Mucosa of gallbladder (tissue), 1 donor: ENCODE measurements at regions not wholly inside any gene's neighbourhood (a gene's known extent, or its start where the extent isn't known, plus 50 kb on each side); places are given as distances from the start of the nearest gene placed in this dataset.
"Not testable (repeated sequence)": the region's sequence is repeated elsewhere in the genome, so short reads cannot be mapped to it uniquely, and the experiment has no call there.

Experiments used
- DNase-seq: peaks from one replicate; pipeline ENCODE4 v3.0.0-alpha.2; 2020; ENCODE audit warnings: low spot score
- donor health status: DM: no; HTN: no; CAD: no.

DNA sequence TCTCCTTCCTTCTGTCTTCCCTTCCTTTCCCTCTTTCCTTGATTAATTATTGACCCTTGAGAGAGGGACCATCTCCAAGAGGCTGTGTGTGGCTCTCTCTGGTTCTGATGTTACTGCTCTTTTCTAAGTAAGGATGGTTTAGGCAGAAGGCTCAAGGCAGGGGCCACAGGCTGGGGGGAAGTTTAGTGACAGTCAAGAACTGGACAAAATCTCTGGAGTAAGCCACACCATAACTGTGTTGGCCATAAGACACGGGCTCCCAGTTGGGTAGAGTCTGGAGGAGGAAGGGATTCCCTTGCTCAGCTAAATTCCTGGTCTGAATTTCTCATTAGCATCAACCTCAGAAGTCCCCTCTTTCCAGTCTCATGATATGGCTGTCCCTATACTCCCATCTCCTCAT lies 74.7 kb downstream of the BUD13 start:
- no peak for DNase-seq

DNA sequence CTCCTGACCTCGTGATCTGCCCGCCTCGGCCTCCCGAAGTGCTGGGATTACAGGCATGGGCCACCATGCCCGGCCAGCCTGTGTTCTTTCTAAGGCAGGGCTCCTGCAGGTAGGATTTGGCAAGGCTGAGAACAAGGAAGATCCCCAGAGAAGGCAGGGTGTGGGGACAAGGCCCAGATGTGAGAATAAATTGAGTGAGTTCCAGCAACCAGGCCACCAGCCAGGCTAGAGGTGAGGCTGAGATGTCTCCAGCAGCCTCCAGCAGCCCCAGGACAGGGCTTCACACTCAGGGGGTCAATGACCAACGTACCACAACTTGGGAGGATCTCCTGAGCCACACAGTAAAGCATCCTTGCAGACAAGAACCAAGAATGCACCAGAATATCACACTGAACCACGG lies 75.1 kb downstream of the BUD13 start:
- no peak for DNase-seq

DNA sequence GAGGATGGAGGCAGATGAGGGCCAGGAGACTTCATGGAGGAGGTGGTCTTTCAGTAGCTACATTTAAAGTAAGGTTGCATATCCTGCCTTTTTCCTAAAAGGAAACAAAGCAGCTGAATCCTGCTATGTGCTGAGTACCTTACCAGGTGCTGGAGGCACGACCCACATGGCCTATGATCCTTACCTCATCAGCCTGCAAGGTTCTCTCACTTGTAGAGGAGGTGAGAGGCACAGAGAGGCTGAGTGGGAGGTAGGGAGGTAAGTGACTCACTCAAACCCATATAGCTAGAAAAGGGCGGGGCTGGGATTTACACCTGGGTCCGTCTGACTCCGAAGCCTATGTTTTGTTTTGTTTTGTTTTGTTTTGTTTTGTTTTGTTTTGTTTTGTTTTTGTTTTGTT lies 75.8 kb downstream of the BUD13 start:
- peak; percentile 1 for DNase-seq

DNA sequence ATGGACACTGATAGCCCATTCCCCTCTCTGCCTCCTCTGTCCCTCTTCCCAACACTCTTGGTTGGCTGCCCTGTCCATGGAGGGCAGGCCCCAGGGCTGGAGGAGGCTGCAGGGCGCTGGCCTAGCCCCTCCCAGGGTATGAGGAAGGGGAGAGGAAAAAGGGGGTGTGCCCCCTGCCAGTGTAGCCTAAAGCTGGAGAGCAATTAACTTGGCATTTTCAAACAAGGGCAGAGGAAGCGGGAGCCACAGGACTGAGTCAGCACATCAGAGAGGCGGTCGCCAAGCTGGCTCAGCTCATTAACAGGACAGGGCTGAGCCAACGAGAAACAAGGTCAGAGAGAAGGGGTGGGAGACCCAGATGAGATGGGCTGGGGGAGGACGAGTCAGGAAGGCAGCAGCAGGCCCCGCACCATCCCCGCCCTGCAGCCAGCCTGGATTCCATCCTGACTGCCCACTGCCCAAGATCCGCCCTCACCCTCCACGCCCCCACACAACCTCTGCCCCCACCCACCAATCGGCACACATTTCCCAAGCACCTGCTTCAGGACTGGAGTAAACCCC lies 76.3 kb downstream of the BUD13 start:
- DNase-seq = no peak

DNA sequence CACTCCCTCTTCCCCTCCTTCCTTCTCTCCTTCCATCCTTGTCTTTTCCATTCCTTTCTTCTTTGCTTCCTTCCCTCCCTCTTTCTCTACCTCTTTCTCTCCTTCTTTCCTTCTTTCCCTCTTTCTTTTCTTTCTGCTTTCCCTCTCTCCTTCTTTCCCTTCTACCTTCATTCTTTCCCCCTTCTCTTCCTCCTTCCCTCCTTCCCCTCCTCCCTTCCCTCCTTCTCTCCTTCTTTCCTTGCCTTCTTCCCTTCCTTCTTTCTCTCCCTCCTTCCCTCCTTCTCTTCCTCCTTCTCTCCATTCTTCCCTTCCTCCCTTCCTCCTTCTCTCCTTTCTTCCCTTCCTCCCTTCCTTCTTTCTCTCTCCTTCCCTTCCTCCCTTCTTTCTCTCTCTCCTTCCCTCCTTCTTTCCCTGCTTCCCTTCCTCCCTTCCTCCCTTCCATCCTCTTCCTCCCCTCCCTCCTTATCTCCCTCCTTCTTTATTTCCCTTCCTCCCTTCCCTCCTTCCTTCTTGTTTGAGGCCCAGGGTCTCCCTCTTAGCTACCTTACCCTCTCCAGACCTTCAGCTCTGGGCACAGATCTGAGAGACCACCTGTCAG lies 77.0 kb downstream of the BUD13 start:
- DNase-seq = no peak

DNA sequence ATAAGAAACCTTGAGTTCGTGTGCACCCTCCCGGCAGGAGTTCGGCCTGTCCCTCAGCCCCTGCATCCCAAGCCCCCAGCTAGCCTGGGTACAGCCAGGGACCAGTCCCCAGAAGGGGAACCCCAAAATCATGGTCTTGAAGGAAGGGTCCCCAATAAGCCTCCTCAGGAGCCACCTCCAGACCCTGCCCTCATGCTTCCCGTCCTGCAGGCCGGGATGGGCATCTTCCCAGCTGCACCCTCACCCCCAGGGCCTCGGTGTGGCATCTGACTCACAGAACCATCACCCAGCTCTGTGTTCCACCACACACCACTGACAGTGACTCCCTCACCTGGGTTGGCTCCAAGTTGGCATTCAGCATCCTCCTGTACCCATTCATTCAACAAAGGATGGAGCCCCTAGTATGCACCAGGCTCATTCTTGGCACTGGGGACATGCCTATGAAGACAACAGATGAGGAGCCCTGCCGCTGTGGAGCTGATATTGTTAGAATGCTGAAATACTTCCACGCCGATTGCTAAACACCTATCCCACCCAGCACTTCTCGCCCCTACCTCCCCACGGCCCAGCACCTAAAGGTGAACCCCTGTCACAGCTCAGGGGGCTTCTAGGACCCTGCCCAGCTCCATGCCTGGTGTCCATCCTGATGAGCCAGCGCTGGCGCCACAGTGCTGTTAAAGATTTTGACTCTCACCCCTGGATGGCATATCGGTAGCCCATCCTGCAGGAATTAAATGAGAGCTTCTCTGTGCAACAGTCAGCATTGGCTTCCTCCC lies 77.8 kb downstream of the BUD13 start:
- peak; percentile 8 for DNase-seq

DNA sequence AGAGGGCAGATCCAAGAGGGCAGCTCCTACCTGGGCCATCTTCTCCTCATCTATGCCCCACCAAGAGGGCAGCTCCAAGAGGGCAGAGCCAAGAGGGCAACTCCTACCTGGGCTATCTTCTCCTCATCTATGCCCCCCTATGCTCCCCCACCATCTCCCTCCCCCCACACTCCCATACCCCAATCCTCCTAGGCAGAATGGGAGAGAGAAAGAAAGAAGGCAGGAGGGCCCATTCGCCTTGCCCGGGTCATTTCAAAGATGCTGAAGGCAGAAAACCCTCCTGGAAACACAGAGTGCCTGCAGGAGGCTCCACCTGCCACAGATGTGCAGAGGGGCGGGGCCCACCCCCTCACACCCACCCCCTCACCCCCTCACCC lies 78.5 kb downstream of the BUD13 start:
- DNase-seq = no peak

DNA sequence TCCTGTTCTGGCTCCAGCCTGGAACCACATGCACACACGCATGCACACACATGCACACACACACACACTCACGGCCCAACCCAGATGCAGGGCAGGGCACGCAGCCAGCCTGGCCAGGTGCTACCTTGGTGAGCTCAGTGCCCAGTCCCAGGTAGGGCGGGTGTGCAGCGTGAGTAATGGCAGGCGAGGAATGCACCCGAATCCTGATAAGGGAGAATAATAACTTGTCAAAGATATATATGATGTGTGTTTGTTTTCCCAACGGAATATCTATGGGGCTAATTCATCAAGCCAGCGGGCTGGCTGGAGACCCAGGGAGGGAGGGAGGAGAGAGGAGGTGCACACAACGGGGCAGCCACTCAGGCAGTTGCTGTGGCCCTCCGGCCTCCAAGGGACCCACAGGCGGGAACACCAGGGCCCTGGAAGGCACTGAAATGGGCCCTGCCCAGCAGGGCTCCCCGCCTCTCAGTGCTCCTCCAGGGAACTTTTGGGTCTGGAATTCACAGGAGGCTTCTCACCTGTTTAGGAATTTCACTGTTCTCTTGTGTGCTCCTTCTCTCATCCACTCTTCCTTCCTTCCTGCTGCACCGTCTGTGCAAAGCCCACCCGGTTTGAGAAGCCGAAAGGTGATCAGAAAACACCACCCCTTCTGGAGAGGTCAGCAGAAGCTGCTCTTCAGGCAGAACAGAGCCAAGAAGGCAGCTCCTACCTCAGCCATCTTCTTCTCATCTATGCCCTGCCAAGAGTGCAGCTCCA lies 79.0 kb downstream of the BUD13 start:
- DNase-seq = peak; percentile 85

DNA sequence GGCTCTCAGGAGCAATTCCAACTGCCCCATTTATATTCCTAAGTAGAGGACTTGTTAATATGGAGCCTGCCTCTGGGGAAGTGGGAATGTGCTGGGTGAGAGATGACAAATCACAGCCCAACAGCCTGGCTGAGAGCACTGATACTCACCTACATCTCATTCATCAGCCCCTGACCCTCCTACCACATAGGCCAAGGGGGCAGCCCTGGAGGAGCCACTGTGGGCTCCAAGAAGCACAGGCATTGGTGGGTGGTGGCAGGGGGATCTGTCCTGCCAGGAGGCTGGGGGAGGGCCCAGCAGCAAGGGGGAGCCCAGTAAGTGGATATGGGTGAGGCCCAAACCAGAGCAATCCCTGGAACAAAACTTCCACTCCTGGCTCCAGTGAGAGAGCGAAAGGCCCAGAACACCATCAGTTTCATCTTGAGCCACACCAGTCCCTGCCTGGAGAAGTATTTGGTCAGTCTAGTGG lies 79.7 kb downstream of the BUD13 start:
- DNase-seq = no peak

DNA sequence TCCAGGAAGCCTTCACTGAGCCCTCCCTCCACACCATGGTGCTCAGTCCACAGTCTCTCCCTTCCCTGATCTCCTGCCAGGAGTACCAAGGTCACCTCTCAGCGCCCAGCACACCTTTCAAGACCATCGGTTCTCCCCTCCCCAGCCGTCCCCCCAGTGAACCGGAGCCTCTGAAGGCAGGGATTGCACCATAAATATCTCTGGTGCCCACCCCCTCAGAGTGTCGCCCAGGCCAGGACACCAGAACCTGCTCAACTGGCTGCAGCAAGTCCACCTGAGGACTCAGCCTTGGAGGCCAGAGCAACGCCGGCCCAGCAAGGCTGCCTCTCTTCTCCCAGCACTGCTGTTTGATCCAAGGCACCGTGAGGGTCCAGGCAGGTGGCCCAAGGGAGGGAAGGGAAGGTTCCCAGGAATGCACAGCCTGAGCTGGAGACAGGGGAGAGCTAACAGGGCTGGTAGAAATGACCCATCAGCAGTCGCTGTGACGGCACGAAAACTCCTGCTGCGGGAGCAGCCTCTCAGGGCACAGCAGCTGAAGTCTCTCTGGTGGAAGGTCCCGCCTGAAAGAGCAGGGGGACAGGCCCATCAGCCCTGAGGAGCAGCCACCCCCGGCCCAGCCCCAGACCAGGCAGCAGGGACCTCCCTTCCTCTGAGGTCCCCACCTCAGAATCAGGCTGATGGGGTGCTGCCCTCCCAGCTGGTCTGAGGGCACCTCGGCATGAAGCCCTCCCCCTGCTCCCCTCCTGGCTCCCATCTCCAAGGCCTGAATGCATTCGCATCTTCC lies 80.3 kb downstream of the BUD13 start:
- peak; percentile 21 for DNase-seq

DNA sequence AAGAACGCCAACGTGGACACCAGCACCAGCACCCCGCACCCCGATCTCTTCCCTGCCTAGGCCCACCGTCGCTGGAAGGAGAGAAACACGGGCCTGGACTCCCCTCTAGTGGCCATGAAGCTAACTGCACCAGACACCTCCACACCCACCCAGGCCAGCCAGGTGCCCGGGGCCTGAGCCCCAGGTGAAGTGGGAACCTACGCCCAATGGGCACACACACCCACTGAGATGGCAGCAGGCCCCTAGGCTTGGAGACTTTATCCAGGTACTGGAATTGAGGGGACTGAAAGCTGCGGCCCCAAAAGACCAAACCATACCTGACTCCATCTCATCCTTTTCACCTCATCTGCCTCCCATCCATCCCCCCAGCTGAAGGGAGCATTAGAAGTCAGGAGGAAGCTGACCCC lies 81.0 kb downstream of the BUD13 start:
- peak; percentile 38 for DNase-seq

DNA sequence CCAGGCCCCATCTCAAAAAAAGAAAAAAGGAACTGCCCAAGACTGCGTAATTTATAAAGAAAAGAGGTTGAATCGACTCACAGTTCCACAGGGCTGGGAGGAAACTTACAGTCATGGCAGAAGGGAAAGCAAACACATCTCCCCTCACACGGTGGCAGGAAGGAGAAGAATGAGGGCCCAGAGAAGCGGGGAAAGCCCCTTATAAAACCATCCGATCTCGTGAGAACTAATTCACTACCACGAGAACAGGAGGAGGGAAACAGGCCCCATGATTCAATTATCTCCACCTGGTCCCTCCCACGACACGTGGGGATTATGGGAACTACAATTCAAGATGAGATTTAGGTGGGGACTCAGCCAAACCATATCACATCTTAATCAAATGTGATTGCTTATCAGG lies 82.2 kb downstream of the BUD13 start:
- DNase-seq = no peak

DNA sequence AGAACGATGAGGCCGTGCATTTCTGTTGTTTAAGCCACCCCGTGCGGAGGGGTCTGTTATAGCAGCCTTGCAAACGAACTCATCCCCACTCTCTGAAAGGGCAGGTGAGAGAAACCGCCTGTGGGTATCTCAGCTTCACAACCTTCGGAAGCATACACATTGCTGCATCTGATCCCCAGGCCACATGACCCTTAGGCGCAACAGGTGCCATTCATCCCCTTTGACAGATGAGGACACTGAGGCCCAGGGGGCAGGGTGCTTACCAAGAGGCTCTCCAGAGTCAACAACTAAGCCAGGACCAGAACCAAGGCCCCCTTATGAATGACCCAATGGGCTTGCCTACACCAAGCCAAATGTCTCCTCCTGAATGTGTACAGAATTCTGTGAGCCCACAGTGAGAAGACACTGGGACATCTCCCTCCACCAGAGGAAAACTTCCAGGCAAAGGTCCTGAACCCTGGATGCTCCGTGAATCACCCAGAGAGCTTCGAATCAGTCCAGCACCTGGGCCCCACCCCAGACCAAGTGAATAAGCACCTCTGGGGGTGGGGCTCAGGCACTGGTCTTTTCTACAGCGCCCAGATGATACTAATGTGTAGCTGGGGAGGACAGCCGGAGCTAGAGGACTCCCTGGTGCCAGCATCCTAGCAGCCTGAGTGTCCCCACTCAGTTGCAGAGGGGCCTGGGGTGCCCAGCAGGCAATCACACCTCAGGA lies 83.2 kb downstream of the BUD13 start:
- DNase-seq = no peak

DNA sequence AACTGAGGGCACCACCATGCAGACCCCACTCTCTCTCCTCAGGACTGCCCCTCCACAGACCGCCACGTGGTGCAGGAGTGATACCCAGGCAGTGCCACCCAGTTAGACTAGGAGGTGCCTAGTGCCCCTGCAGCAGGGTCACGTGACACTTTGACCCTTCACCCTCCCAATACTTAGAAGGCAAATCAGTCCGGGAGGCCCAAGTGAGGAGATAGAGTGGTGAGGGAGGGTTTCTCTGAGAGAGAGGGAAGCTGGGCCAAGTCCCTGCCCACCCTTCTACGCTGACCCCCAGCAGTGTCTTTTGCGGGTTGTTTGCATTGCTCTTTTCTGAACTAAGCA lies 84.6 kb downstream of the BUD13 start:
- no peak for DNase-seq

DNA sequence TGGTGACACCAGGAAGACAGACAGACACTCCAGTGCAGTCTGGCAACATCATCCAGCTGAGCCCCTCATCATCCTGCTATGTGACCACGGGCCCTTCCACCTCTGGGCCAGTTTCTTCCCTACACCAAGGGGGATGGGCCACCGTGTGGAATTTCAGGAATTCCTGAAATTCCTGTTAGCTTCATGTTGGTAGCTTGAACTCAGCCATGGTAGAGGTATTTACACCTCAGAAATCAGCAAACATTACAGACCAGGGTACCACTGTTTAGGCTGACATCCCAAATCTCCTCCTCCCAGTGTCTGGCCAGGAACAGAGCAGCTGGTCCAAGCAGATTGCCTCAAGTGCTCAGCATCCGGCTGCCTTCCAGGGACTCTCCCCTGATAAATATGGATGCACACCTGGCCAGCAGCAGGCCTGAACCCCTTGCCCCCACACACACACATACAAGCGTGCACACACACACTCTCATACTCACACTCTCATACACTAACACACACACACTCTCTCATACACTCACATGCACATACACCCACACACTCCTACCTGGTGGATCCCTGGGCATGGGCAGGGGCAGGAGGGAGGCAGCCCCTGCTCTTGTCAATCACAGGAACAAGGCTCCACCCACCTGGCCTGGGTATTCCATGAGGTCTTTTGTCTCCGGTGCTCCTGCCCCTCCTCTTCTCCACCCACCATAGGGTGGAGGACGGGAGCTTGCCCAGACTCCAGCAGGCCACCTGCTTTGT lies 85.2 kb downstream of the BUD13 start:
- DNase-seq = peak; percentile 7

DNA sequence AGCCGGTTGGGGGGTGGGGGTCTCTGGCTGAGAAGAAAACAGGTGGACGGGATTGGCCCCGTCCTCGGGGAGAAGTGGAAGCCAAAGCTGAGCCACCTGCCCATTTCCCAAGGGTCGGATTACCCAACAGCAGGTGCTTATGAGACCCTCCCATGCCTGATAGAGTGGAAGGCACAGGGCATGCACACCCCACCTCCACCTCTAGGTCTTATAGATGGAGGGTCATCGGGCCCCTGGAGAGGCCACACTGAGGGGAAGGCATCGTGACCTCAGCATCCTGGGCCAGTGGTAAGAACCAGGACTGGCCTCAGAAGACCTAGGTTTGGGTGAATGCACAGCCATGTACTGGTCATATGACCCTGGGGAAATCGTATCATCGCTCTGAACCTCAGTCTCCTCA lies 85.9 kb downstream of the BUD13 start:
- no peak for DNase-seq

DNA sequence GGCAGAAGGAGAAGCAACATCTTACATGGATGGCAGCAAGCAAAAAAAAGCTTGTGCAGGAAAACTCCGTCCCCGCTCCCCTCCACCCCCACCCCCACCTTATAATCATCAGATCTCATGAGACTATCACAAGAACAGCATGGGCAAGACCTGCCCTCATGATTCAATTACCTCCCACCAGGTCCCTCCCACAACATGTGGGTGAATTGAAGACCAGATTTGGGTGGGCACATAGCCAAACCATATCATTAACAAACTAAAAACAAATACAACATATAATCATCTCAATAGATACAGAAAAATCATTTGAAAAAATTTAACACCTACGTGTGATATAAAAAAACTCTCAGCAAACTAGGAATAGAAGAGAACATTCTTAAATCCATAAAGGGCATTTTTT lies 88.8 kb downstream of the BUD13 start:
- no peak for DNase-seq

DNA sequence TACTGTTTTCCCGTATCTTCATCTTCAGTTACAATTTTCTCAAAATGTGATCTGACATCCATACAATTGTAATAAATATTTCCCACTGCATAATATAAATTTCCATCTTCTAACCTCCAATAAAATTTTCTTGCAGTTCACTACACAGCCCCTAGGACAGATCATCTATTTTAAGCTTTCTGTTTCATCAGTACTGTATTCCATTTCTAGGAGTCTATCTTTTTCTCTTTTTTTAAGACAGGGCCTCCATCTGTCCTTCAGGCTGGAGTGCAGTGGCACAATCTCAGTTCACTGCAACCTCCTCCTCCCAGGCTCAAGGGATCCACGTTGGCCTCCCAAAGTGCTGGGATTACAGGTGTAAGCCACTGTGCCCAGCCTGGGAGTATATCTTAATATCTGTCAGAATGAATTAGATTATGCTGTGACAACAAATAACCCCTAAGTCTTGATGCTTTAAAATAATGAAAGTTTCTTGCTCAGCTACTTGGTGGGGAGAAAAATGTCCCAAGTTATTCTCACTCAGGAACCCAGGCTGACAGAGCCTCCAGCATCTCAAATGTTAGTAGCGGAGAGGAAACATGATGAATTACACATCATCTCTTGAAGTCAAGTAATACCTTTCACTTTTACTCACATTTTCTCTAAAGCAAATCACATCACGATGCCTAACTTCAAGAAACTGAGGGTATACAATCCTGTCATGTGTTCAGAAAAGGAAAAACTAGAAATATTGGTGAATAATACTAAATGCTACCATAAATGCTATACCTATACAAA lies 92.2 kb downstream of the BUD13 start:
- no peak for DNase-seq

DNA sequence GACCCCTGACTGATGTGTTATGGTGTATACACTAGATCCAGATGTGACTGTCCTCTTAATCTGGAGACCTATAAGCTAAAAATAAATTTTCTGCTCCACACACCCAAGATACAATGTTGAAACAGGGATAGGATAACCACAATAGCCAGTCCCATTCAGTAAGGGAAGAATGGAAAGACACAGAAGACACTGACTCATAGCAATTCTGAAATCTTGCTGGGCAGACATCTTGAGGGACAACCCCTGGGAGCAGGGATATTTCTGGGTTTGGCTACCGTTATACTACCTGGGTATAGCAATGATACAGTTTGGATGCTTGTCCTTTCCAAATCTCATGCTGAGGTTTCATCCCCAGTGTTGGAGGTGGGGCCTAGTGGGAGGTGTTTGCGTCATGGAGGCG lies 93.9 kb downstream of the BUD13 start:
- no peak for DNase-seq

DNA sequence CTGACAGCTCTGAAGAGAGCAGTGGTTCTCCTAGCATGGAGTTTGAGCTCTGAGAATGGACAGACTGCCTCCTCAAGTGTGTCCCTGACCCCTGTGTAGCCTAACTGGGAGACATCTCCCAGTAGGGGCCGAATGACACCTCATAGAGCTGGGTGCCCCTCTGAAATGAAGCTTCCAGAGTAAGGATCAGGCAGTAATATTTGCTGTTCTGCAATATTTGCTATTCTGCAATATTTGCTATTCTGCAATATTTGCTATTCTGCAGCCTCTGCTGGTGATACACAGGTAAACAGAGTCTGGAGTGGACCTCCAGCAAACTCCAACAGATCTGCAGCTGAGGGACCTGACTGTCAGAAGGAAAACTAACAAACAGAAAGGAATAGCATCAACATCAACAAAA lies 105.5 kb downstream of the BUD13 start:
- DNase-seq = not testable (repeated sequence)
